ENCODE measurements at regions not wholly inside any gene's neighbourhood (a gene's known extent, or its start where the extent isn't known, plus 50 kb on each side); places are given as distances from the start of the nearest gene placed in this dataset.
A peak's percentile ranks its signal among the peaks of the same experiment; 100 is the strongest.
"Not testable (repeated sequence)": the region's sequence is repeated elsewhere in the genome, so short reads cannot be mapped to it uniquely, and the experiment has no call there.

DNA sequence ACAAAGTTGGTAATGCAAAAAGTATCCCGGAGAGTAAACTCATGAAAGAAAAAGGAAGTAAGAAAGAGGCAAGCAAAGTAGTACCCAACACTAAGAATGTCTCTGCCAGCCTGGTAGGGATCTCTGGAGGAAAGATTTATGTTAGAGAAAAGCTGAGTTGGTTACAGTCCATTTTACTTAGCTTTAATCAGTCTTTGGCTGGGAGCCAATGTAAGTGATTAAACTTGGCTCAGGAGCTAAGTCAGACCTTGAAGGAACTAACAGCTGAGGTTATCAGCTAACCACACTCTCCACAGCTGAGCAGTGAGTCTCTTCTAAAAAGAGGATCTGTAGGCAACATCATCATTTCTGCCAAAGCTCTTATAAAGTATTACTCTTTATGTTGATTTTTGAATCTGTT lies 148.0 kb downstream of the ANKRD7 start:
- TF ChIP-seq, protein P1, sequence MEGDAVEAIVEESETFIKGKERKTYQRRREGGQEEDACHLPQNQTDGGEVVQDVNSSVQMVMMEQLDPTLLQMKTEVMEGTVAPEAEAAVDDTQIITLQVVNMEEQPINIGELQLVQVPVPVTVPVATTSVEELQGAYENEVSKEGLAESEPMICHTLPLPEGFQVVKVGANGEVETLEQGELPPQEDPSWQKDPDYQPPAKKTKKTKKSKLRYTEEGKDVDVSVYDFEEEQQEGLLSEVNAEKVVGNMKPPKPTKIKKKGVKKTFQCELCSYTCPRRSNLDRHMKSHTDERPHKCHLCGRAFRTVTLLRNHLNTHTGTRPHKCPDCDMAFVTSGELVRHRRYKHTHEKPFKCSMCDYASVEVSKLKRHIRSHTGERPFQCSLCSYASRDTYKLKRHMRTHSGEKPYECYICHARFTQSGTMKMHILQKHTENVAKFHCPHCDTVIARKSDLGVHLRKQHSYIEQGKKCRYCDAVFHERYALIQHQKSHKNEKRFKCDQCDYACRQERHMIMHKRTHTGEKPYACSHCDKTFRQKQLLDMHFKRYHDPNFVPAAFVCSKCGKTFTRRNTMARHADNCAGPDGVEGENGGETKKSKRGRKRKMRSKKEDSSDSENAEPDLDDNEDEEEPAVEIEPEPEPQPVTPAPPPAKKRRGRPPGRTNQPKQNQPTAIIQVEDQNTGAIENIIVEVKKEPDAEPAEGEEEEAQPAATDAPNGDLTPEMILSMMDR (IDR thresholded peaks at IDR 0.05; ENCODE audit: insufficient read depth, low read length) = no peak
- H3K4me3 ChIP-seq (ENCODE audit: low read depth, low read length) = no peak overlapping the region
- DNase-seq (ENCODE audit: low read depth) = peak; percentile 2

DNA sequence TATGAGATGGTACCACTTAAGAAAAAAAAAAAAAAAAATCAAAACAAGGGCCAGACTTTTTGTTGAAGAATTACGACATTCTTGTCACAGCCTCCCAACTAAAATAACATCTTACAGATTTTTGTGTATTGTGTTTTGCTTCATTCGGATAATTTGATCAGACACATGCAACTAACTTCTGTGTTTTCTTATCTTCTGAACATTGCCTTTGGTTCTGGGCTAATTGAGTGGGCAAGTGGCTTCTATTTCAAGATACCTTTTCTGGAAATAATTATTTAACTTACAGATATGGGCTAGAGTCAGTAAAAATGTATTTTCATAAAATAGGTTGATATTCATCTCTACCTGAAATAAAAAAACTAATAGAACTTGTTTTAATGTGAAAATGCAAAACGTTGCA lies 165.1 kb downstream of the ANKRD7 start:
- DNase-seq (ENCODE audit: low read depth) = no peak
- H3K4me3 ChIP-seq (ENCODE audit: low read depth, low read length) = no peak overlapping the region
- TF ChIP-seq, protein P1 (IDR thresholded peaks at IDR 0.05; ENCODE audit: insufficient read depth, low read length) = no peak

DNA sequence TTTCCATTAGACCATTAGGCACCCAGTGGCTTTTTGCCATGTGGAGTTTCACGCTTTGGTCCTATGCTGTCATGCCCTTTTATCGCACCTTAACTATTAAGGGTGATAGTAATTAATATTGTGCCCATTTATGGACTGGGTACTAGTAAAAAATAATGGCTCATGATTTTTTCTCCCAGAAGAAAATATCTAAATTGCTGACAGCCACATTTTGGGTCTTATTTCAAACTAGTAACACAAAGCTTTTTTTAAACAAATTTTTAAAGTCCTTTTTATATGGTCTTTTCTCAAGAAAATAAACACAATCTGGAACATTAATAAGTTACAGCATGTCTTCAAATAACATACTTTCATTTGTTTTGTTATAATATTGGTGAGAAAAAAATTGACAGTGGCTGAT lies 179.7 kb downstream of the ANKRD7 start:
- no peak overlapping the region for H3K4me3 ChIP-seq (ENCODE audit: low read depth, low read length)
- TF ChIP-seq, protein P1 (IDR thresholded peaks at IDR 0.05; ENCODE audit: insufficient read depth, low read length) = no peak
- DNase-seq (ENCODE audit: low read depth) = no peak

DNA sequence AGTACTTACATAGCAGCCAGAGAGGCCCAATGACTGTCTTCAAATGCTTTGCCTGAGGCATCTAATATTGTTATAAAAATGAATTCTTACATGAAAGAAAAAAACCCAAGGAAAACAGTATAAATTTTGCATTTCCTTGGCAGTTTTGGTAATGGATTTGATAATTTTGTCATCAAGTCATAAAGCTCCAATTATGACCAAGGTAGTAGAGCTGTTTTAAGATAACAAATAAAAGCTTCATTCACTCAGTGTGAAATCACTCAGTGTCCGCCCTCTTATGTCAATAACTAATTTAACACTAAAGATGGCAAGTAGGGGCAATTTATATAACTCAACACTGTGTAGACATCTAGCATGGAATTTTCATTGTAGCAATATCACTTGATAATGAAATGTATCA lies 193.9 kb downstream of the ANKRD7 start:
- TF ChIP-seq, protein P1 (IDR thresholded peaks at IDR 0.05; ENCODE audit: insufficient read depth, low read length) = no peak
- H3K4me3 ChIP-seq (ENCODE audit: low read depth, low read length) = no peak overlapping the region
- DNase-seq (ENCODE audit: low read depth) = no peak

DNA sequence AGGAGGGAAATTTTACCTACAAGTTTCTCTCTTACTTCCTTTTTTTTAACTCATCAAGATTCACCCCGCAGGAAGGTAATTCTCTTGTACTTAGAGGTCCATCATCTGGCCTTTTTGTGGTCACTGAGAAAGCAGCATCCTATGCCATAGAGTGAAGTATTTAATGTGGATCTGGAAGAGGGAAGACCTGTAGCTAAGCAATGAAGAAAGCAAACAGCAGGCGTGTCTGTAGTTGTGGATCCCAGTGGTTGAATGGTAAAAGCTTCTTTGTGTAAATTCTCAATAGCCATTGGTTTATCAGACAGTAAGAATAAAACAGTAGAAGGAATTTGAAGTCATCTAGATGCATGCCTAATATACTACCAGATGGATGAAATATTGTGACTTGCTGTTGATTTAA lies 196.4 kb downstream of the ANKRD7 start:
- TF ChIP-seq, protein P1 (IDR thresholded peaks at IDR 0.05; ENCODE audit: insufficient read depth, low read length) = no peak
- no peak overlapping the region for H3K4me3 ChIP-seq (ENCODE audit: low read depth, low read length)
- DNase-seq (ENCODE audit: low read depth) = no peak

DNA sequence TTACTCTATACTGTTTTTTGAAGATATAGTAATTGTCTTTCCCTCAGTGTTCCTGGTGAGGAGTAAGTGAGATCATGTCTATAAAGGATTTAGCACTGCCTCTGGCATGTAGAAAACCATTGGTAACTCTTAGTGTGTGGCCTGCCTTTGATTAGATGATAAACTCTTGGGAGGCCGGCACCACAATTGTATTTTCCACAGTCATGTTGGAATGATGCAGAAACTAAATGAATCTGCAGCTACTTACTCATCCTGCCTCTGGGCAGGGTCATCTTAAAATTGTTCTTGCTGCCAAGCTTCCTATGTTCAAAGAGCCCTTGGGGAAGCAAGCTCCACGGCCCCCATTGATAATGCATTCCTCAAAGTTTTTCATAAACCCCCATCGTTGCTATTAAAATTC lies 204.6 kb downstream of the ANKRD7 start:
- DNase-seq (ENCODE audit: low read depth) = no peak
- no peak overlapping the region for H3K4me3 ChIP-seq (ENCODE audit: low read depth, low read length)
- TF ChIP-seq, protein P1 (IDR thresholded peaks at IDR 0.05; ENCODE audit: insufficient read depth, low read length) = no peak

DNA sequence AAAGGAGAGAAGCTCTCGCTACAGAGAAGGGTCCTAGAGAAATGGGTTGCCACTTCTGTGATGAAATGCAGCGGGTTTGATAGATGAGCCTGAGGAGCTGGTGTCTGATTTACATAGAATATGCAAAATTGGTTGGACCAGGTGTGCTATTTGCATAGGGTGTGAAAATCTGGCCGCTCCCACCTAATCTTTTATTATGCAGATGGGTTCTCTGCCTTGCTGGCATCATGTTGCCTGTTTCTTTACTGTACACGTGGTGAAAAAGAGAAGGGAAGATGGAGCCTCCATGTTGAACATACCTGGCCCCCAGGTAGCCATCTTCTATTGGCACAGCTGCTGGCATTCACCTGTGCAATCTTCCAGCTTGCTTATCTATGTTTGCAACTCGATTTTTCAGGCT lies 212.2 kb downstream of the ANKRD7 start:
- no peak for DNase-seq (ENCODE audit: low read depth)
- H3K4me3 ChIP-seq (ENCODE audit: low read depth, low read length) = no peak overlapping the region
- TF ChIP-seq, protein P1 (IDR thresholded peaks at IDR 0.05; ENCODE audit: insufficient read depth, low read length) = no peak

DNA sequence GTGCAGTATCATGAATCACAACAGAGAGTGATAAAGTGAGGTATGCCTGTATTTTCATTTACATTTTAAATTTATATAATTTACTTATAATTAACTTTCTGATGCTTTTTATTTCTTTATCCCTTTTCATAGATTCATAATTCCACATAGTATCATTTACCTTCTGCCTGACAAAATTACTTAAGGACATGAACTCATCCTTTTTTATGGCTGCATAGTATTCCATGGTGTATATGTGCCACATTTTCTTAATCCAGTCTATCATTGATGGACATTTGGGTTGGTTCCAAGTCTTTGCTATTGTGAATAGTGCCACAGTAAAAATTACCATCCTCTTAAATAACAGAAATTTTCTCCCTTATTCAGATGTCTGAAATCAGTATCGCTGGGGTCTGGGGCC lies 224.5 kb downstream of the ANKRD7 start:
- not testable (repeated sequence) for DNase-seq (ENCODE audit: low read depth); H3K4me3 ChIP-seq (ENCODE audit: low read depth, low read length)

Data from fibroblast of the aortic adventitia (primary cell).